ENCODE measurements at regions not wholly inside any gene's neighbourhood (a gene's known extent, or its start where the extent isn't known, plus 50 kb on each side); places are given as distances from the start of the nearest gene placed in this dataset.
A peak's percentile ranks its signal among the peaks of the same experiment; 100 is the strongest.

DNA sequence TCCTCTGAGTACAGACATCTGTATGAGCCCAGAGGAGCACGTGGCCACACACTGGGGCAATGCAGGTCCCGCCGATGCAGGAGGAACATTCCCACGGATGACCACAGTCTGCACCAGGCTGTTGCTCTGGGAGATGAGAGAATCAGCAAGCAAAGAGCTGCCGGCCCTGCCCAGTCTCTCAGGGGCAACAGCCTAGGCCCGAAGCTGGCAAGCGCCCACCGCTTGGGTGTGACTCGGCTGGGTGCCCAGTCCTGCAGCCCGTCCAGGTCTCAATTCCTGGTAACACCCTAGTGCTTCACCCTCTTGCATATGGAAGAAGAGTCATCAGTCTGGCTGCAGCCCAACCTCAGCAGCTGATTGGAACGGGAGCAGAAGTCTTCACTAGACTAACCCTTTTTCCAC is 153.7 kb upstream of the HES1 start:
- DNase-seq (ENCODE audit: low read depth in 2 of 2), result no peak

DNA sequence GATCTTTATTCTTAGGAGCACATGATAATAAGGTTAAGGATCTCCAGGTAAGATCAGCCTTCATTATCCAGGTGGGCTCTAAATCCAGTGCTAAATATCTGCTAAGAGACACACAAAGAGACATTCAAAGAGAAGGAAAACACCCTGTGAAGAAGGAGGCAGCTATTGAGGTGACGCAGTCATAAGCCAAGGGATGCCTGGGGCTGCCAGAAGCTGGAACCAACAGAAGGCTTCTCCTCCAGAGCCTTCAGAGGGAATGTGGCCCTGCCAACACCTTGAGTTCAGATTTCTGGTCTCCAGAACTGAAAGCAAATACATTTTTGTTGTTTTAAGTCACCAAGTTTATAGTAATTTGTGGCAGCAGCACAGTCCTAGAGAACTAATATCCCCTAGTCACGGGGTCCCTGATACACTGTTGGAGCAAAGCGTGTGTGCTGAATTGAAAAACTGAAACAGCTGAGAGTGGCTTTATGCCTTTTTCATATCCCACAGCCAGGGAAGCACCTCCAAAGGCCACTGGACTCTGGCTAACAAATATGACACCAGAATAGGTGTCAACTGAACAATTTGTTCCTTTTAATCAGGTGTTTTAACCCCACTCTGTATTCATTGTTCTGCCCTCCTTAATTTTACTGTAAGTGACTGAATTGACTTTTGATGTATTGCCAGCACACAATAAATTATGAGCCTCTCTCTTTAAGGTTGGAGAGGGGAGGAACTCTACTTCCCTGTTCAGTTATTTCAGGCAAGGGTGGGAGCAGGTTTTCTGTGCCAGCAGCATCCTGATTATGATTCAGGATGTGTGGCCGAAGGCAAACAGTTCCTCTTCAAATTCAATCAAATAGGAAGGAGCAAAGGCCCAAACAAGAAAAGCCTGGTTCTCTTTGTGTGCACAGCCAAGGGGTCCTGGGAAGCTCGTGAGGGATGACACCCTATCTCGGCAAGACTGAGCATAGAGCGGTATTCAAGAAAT is 151.8 kb upstream of the HES1 start:
- no peak for DNase-seq (ENCODE audit: low read depth in 2 of 2)

DNA sequence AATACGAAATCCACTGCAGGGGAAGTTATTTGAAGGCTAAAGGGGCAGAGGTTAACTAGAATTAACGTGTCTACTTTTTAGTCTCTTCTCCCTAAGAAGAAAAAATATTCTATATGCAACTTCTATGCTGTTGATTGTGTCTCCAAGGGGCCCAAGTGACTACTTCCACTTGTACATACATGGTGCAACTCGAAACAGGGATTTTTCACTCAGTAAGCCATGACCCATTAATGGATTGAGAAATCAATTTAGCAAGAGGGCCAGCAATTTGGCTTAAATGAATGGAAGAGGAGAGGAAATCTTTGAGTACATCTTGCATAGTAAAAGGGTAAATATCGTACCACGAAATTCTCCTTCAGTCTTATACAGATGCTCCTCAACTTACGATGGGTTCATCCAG is 151.1 kb upstream of the HES1 start:
- no peak for DNase-seq (ENCODE audit: low read depth in 2 of 2)

DNA sequence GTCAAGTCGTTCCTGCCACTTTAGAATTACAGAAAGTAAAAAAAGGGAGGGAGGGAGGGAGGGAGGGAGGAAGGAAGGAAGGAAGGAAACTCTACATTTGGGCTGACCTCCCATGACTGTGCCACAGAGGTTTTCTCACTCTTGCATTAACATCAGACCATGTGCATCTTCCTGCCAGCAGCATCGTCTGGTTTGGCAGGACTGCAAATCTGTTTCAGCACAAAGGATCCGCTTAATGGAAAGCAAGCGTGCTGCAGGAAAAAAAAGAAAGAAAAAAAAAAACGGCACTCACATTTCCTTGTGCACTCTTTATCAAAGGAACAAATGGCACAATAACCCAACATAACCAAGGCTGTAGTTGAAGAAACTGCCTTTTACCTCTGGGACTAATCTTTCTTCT is 148.8 kb upstream of the HES1 start:
- DNase-seq (ENCODE audit: low read depth in 2 of 2), result no peak

DNA sequence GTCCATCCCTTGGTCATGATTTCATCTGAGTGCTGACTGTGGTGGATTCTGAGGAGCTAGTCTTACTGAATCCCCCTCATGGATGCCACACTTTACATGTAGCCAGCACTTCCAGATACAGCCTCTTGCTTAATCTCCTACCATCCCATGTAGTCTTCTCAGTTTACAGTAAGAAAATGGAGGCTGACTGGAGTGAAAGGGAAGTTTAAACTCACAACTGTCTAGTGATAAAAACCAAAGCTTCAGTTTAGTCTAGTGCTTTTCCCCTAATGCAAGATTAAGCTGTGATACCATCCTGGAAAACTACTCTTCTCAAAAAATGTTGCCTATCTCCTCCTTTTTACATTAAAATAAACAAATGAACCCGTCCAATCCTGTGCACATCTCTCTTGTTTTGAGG is 146.8 kb upstream of the HES1 start:
- no peak for DNase-seq (ENCODE audit: low read depth in 2 of 2)

DNA sequence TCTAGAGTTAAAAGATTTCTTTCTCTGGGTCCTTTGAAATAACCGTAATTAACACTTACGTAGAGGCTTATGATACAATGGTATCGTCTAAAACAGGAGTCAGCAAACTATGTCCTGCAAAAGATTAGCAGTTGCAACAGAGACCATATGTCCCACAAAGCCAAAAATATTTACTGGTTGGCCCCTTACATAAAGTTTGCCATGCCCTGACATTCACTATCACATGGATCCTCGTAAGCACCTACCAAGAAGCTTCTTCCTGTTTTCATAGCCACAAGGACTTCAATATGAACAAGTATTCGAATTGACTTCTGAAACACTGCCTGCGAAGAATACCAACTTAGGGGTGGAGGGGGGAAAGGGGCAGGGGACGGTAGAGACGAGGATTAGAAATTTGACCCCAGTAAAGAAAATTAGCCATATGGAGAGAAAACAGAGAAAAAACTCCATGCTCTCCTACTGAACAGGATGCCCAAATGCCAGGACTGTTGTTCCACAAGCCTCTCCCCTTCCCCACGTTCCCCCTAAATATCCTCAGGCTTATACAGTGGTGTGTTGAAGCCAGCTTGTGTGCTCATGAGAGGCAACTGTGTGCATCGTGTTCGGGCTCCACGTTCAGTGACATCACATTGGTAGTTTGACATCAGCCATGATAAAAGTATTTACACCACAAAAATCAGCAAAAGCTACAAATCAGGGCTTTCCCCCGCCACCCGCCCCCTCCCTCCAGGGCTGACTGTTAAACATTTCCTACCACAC is 144.1 kb upstream of the HES1 start:
- no peak for DNase-seq (ENCODE audit: low read depth in 2 of 2)

DNA sequence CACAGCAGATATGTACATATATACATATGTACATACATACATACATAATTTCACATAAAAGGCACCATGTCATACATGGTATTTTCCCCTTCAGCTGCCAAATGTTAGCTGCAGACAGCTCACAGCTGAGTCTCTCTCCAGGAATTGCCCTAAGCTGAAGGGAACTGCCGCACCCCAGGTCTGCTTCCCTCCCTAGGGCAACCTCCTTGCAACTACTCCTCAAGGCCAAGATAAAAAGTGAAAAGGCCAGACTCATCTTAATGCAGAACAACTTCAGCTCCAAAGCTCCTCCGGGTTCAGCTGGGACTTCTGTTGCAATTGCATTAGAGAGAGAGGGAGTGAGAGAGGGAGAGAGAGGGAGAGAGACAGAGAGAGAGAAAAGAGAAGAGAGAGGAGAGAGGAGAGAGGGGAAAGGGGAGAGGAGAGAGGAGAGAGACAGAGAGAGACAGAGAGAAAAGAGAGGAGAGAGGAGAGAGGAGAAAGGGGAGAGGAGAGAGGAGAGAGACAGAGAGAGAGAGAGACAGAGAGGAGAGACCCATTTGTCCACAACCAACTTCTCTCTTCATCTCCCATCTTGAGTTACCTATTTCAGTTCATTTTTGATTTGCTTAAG is 143.4 kb upstream of the HES1 start:
- no peak for DNase-seq (ENCODE audit: low read depth in 2 of 2)

DNA sequence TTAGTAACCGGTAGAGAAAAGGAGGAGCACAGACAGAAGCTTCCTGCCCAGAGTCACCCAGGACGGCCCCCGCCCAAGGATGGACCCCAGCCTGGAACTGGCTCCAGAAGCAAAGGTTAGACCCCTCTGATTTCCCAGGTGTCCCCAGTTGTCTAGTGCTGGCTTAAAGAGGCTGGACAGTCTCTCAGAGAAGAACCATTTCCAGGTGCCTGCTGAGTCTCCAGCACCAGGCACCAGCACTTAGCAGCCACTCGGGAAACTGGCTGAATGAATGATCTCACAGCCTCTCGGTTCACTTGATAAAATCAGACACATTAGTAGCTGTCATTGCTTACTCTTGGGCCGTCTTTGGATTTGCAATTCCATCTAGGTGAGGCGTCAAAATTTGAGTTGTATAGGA is 139.7 kb upstream of the HES1 start:
- DNase-seq (ENCODE audit: low read depth in 2 of 2), result no peak

DNA sequence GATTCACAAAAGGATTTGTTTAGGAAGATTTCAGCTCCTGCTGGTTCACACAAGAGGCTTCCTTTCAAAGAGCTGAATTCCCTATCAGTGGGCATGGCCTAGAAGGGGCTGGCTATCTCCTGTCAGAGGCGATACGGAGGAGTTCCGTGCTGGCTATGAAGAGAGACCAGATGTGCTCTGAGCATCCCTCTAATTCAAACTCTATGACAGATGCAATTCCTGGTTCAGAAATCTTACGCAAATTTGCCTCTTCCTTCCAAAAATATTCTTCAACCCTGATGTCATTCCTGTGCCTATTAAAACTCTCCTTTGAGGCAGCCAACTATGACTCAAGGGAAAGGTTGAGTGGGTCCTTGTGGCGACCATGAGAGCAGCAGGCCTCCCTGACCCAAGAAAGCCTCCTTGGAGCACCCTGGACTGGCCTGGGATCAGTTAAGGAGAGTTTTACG is 139.3 kb upstream of the HES1 start:
- peak in 1 of 2 experiments; percentile 14 for DNase-seq (ENCODE audit: low read depth in 2 of 2)

DNA sequence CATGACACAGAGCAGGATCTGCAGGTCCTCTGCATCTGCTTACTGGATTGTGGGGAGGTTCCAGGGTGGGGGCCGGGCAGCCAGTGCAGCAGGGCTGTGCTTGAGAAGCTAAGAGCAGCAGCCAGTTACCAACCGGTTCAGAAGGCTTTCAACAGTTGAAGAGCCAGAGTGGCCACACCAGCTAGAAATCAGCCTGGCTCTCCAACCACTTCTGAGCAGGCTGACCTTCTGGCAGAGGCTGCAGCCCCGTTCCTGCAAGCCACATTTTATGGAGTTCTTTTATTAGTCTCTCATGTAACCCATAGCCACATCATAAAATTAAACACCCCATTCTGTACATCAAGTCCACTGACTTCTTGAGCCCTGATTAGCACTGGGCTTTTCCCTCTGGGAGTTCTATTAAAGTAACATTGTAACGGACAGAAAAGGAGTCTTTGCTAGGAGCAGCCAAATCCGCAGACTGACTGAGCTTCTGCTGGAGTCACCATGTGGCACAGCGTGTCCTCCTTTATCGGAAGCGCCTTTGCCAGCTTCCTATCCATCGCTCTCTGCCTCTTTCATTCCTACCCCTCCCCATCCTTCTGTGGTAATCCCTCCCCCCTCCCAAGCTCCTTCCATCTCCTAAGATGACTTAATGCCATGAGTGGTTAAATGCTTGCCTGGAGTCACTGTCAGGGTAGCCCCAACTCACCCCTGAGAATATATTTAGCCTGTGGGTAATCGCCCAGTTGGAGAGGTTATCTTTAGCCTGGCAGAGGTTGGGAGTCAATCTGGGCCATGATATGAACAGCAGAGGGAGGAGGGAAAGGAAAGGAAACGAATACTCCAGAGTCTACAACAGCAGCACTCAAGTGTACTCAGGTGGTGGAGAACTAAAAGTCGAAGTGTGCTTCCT is 138.5 kb upstream of the HES1 start:
- no peak for DNase-seq (ENCODE audit: low read depth in 2 of 2)

DNA sequence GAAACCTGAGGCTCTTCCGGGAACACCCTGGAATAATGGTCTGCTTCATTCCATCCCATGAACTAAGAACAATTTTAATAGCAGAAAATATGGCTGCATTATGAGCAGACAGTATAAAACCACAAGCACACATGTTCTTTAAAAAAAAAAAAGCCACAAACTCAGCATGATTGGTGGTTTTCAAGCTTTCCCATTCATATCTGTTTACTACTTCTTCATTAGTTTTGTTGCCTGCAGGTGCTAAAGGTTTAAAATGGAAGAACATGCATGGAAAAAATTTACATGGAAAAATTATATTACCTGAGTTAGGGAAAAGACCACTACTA is 137.9 kb upstream of the HES1 start:
- DNase-seq (ENCODE audit: low read depth in 2 of 2), result peak in 1 of 2 experiments; percentile 12

DNA sequence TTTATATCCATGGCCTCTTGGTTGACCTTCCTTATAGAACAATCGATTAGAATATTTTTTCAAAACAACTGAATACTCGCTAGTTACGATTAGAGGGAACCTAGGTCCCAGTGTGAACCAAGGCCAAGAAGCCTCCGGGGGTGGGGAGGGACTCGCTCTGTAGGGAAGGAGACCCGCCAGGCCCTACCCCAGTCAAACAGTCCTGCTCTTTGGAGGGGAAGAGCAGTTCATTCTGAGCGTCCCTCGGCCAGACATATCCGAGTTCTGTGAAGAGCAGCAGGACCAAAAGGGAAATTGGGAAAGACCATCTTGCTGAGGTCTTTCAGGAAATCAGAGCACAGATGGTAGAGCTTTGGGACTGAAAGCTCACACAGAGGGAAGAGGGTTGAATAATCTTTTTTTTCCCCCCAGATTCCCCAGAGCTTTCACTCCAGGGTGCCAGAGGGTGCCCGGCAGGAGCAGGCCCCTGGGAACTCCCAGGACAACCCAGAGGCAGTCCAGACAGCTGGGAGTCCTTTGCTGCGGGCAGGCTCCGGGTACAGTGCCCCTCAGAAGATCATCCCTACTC is 137.2 kb upstream of the HES1 start:
- no peak for DNase-seq (ENCODE audit: low read depth in 2 of 2)

DNA sequence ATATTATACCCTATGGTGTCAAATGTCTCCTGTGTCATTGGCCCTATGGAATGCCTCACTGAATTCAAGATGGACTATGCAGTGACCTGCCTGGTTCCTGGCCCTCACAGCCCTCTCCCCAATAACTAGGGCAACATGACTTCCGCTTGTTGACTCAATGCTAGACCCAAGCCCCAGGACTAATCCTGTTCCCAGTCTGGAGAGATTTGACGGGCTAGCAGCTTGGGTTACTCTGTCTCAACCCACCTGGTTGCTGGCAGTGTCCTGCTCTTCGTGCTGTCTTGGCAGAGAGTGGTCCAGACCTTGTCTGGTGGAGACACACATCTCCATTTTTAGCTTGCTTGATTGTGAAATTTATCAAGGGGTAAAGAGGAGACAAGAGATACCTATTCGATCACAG is 135.8 kb upstream of the HES1 start:
- no peak for DNase-seq (ENCODE audit: low read depth in 2 of 2)

DNA sequence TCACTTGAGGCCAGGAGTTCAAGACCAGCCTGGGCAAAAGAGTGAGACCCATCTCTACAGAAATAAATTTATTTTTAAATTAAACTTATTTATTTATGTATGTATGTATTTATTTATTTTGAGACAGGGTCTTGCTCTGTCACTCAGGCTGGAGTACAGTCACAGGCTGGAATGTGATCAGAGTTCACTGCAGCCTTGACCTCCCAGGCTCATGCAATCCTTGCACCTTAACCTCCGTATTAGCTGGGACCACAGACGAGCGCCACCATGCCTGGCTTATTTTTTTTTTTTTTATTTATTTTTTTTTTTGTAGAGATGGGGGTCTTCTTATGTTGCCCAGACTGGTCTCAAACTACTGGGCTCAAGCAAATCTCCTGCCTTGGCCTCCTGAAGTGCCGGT is 135.2 kb upstream of the HES1 start:
- no peak for DNase-seq (ENCODE audit: low read depth in 2 of 2)

DNA sequence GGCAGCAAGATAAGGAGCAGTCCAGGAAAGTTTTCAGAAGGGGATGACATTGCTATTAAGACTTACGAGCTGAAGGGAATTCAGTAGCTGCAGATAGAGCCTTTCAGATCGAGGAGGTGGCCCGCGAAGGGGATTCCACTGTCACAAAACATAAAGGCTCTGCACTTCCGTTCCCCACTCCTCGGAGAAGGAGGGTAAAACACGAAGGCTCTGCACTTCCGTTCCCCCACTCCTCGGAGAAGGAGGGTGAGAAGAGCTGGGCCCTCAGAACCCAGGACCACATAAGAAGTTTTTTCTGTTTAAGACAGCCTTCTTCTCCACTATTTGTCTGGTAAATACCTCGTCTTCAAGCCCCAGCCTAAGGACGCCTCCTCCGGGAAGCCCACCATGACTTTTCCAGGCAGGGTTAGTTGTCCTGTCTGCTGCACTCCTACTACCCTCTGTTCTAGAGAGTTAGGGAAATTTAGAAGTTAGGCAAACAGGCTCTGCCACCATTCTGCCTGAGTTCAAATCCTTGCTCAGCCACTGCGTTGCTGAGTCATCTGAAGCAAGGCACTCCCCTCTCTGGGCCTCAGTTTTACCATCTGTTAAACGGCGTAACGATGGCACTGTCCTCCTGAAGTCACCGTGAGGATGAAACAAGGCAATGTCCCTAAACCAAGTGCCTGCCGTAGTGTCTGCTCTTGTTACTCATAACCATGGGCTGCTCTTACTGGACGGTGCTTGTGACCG is 134.1 kb upstream of the HES1 start:
- DNase-seq (ENCODE audit: low read depth in 2 of 2), result no peak

DNA sequence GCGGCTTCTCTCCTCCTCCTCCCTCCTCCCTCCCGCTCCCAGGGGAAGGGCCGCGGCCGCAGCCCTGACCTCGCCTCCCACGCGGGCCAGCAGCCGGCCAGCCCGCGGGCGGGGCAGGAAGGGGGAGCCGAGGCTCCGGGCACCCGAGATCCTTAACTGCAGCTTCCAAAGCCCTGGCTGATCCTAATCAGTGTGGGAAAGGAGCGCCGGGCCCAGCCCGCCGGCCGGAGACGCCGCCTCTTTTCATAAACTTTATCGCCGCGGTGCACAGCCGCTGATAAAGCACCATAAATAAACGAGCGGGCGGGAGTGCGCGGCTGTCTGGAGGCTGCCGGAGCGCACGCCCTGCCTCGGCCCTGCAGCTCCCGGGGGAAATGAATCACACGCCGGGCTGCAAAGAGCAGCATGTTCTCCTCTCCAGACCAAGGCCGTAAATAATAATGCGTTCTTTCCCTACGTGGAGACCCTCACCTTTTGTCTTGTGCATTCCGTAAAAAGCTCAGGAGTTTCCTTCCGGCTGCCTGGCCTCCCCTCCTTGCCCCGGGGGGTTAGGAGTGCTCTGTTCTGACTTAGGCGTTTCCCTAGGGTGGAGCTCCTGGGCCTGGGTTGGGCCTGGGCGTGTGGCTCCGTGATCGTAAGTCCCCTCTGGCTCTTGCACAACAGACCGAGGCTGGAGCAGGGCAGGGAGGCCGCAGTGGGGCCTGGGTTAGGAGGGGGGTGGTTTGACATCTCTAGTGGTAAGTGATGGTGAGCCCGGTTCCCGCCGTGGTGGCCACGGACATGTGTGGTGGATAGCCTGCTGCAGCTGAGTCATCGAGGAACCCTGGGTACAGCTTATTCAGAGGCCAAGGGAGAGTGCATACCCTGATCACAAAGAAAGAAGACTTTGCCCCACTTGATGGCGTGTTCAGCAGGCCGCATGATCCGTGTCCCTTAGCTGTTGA is 132.6 kb upstream of the HES1 start:
- DNase-seq (ENCODE audit: low read depth in 2 of 2), result peak; percentile 88 to 89

DNA sequence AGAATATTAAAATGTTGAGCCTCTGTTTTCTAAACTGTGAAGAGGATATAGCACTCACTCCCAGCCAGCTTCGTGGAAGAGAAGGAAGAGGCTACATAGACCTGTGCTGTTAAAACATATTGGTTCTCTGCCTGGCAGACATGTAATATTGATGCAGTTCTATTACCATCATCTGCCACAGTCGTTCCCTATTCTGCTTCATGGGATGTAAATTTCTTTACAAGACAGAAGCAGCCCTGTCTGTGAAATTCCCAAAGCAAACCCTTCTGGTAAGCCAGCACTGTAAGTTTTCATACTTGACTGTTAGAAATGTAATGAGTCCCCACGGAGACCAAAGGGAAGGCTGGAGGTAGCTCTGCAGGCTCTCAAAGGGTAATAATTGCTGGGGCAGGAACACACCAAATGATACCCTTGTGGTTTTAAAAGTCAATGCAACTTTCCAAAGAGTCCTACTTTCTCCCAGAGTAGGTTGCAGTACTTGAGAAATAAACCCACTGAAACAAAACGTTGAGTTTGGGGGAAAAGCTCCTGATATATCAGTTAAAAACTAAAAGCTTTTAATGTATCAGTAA is 129.9 kb upstream of the HES1 start:
- no peak for DNase-seq (ENCODE audit: low read depth in 2 of 2)

DNA sequence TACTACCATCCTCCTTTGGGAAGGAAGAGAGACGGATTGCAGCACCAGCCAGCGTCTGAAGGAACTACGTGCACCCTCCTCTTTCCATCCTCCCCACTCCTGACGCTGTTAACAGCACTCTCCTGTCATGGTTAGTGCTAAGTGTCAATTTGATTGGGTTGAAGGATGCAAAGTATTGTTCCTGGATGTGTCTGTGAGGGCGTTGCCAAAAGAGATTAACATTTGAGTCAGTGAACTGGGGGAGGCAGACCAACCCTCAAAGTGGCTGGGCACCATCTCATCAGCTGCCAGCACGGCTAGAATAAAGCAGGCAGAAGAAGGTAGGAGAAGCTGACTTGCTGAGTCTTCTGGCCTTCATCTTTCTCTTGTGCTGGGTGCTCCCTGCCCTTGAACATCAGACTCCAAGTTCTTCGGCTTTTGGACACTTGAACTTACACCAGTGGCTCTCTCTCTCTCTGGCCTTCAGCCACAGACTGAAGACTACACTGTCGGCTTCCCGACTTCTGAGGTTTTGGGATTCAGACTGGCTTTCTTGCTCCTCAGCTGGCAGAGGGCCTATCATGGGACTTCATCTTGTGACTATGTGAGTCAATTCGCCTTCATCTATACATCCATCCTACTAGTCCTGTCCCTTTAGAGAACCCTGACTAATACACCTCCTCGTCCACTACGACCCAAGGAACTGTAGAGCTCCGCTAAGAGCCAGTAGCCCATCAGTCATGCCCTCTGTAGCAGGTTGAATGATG is 128.2 kb upstream of the HES1 start:
- no peak for DNase-seq (ENCODE audit: low read depth in 2 of 2)

Measured in fibroblast of skin of left quadriceps (primary cell).